Panc1 (cell line): ENCODE measurements at regions not wholly inside any gene's neighbourhood (a gene's known extent, or its start where the extent isn't known, plus 50 kb on each side); places are given as distances from the start of the nearest gene placed in this dataset.

ENCODE experiments used
- TF ChIP-seq, protein P1 (sequence below), 2 experiments: IDR thresholded peaks; 2 replicates each; pipeline ENCODE4 v1.6.1; 2011 to 2012; ENCODE audit warnings: low read depth in 2 of 2, control low read depth in 1 of 2, low read length in 1 of 2, mild to moderate bottlenecking in 1 of 2, moderate library complexity in 1 of 2; ENCODE audit not compliant: insufficient read depth in 1 of 2
- TF ChIP-seq, protein P2 (sequence below): fragments of 450-650 bp; IDR thresholded peaks from 2 replicates; pipeline ENCODE4 v1.5.1; 2017; ENCODE audit warnings: mild to moderate bottlenecking

DNA sequence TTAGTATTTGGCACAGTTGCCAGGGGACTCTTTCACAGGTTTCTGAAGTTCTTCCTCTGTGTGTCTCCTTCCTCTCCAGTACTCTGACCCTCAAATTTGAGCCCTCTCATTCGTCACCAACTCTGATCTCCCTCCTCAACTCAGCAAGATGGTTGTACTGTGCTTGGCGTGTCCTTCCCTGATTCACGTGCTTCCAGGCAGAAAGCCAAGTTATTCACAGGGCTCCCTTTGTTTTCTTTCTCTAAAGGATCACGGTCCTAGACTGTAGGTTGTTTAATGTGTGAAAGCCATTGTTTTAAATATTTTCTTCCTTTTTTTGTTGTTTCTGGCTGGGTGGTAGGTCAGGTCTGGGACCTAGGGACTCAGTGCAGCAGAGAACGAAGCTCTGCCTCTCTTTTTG, 142.9 kb downstream of the DMAC1 start:
- TF ChIP-seq, protein P1, sequence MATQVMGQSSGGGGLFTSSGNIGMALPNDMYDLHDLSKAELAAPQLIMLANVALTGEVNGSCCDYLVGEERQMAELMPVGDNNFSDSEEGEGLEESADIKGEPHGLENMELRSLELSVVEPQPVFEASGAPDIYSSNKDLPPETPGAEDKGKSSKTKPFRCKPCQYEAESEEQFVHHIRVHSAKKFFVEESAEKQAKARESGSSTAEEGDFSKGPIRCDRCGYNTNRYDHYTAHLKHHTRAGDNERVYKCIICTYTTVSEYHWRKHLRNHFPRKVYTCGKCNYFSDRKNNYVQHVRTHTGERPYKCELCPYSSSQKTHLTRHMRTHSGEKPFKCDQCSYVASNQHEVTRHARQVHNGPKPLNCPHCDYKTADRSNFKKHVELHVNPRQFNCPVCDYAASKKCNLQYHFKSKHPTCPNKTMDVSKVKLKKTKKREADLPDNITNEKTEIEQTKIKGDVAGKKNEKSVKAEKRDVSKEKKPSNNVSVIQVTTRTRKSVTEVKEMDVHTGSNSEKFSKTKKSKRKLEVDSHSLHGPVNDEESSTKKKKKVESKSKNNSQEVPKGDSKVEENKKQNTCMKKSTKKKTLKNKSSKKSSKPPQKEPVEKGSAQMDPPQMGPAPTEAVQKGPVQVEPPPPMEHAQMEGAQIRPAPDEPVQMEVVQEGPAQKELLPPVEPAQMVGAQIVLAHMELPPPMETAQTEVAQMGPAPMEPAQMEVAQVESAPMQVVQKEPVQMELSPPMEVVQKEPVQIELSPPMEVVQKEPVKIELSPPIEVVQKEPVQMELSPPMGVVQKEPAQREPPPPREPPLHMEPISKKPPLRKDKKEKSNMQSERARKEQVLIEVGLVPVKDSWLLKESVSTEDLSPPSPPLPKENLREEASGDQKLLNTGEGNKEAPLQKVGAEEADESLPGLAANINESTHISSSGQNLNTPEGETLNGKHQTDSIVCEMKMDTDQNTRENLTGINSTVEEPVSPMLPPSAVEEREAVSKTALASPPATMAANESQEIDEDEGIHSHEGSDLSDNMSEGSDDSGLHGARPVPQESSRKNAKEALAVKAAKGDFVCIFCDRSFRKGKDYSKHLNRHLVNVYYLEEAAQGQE (IDR thresholded peaks at IDR 0.05; ENCODE audit: insufficient read depth in 1 of 2, low read depth in 2 of 2, low read length in 1 of 2) = no peak
- TF ChIP-seq, protein P2, sequence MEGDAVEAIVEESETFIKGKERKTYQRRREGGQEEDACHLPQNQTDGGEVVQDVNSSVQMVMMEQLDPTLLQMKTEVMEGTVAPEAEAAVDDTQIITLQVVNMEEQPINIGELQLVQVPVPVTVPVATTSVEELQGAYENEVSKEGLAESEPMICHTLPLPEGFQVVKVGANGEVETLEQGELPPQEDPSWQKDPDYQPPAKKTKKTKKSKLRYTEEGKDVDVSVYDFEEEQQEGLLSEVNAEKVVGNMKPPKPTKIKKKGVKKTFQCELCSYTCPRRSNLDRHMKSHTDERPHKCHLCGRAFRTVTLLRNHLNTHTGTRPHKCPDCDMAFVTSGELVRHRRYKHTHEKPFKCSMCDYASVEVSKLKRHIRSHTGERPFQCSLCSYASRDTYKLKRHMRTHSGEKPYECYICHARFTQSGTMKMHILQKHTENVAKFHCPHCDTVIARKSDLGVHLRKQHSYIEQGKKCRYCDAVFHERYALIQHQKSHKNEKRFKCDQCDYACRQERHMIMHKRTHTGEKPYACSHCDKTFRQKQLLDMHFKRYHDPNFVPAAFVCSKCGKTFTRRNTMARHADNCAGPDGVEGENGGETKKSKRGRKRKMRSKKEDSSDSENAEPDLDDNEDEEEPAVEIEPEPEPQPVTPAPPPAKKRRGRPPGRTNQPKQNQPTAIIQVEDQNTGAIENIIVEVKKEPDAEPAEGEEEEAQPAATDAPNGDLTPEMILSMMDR = no peak
